DMS79 treated with DMSO at 0.1 percent for 48 hours (cell line): ENCODE measurements at regions not wholly inside any gene's neighbourhood (a gene's known extent, or its start where the extent isn't known, plus 50 kb on each side); places are given as distances from the start of the nearest gene placed in this dataset.

Experiments used
- DNase-seq: peaks from one replicate; lab custom pipeline; 2025; lab: John Stamatoyannopoulos, UW

GRCh38 chr7:25815711-25816110, 336.3 kb upstream of the NFE2L3 start:
- DNase-seq, result no peak

- DNase-seq, result peak; percentile 70
Measured at GRCh38 chr7:25820432-25821040, 331.5 kb upstream of the NFE2L3 start.

- no peak for DNase-seq
Measured at GRCh38 chr7:25821225-25821624, 330.8 kb upstream of the NFE2L3 start.

GRCh38 chr7:25822823-25823222, 329.2 kb upstream of the NFE2L3 start:
- no peak for DNase-seq

GRCh38 chr7:25823571-25823970, 328.4 kb upstream of the NFE2L3 start:
- DNase-seq, result no peak

GRCh38 chr7:25828468-25828867, 323.5 kb upstream of the NFE2L3 start:
- DNase-seq, result no peak

- no peak for DNase-seq
Measured at GRCh38 chr7:25829663-25830062, 322.3 kb upstream of the NFE2L3 start.

- no peak for DNase-seq
Measured at GRCh38 chr7:25830215-25830614, 321.8 kb upstream of the NFE2L3 start.

GRCh38 chr7:25831062-25831691, 320.8 kb upstream of the NFE2L3 start:
- peak; percentile 53 for DNase-seq

GRCh38 chr7:25831831-25832411, 320.1 kb upstream of the NFE2L3 start:
- no peak for DNase-seq

GRCh38 chr7:25832456-25832855, 319.5 kb upstream of the NFE2L3 start:
- DNase-seq, result no peak

- DNase-seq, result no peak
Measured at GRCh38 chr7:25832929-25833328, 319.1 kb upstream of the NFE2L3 start.

GRCh38 chr7:25834050-25834449, 317.9 kb upstream of the NFE2L3 start:
- DNase-seq, result no peak

- DNase-seq, result no peak
Measured at GRCh38 chr7:25835197-25835596, 316.8 kb upstream of the NFE2L3 start.

- no peak for DNase-seq
Measured at GRCh38 chr7:25839084-25839769, 312.8 kb upstream of the NFE2L3 start.

GRCh38 chr7:25840209-25840792, 311.7 kb upstream of the NFE2L3 start:
- no peak for DNase-seq

GRCh38 chr7:25841575-25841974, 310.4 kb upstream of the NFE2L3 start:
- DNase-seq, result no peak

- DNase-seq, result no peak
Measured at GRCh38 chr7:25842201-25842733, 309.7 kb upstream of the NFE2L3 start.

- no peak for DNase-seq
Measured at GRCh38 chr7:25843467-25843866, 308.5 kb upstream of the NFE2L3 start.

GRCh38 chr7:25844102-25844870, 307.7 kb upstream of the NFE2L3 start:
- no peak for DNase-seq

GRCh38 chr7:25845464-25845863, 306.5 kb upstream of the NFE2L3 start:
- DNase-seq, result peak; percentile 51

- DNase-seq, result peak; percentile 94
Measured at GRCh38 chr7:25846722-25847121, 305.3 kb upstream of the NFE2L3 start.
